ENCODE measurements at regions not wholly inside any gene's neighbourhood (a gene's known extent, or its start where the extent isn't known, plus 50 kb on each side); places are given as distances from the start of the nearest gene placed in this dataset.
"Not testable (repeated sequence)": the region's sequence is repeated elsewhere in the genome, so short reads cannot be mapped to it uniquely, and the experiment has no call there.

GRCh38 chr12:86634456-86635410 lies 378.5 kb upstream of the MGAT4C start:
- Histone ChIP-seq H3K27me3 (replicated peaks) (no peaks in the 10 kb centered on the region), H3K27ac (no peak overlapping the region), H3K9me3 (replicated peaks) (no peaks in the 10 kb centered on the region), H3K4me1 (replicated peaks) (no peaks in the 10 kb centered on the region), H3K4me3 (no peak overlapping the region), H3K36me3 (no peaks in the 10 kb centered on the region)
- no peak for DNase-seq (ENCODE audit: low read depth in 1 of 2, low spot score in 2 of 2)

DNA sequence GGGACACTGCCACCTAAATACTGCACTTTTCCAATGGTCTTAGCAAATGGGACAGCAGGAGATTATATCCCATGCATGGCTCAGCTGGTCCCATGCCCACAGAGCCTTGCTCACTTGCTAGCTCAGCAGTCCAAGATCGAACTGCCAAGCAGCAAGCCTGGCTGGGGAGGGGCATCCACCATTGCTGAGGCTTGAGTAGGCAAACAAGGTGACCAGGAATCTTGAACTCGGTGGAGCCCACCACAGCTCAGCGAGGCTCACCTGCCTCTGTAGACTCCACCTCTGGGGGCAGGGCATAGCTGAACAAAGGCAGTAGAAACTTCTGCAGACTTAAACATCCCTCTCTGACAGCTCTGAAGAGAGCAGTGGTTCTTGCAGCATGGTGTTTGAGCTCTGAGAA lies 370.8 kb upstream of the MGAT4C start:
- Histone ChIP-seq H3K4me1 (replicated peaks) (no peaks in the 10 kb centered on the region), H3K4me3 (no peak overlapping the region), H3K27ac (no peak overlapping the region), H3K27me3 (replicated peaks) (no peaks in the 10 kb centered on the region), H3K9me3 (replicated peaks) (no peaks in the 10 kb centered on the region), H3K36me3 (no peaks in the 10 kb centered on the region)
- DNase-seq (ENCODE audit: low read depth in 1 of 2, low spot score in 2 of 2): no peak

DNA sequence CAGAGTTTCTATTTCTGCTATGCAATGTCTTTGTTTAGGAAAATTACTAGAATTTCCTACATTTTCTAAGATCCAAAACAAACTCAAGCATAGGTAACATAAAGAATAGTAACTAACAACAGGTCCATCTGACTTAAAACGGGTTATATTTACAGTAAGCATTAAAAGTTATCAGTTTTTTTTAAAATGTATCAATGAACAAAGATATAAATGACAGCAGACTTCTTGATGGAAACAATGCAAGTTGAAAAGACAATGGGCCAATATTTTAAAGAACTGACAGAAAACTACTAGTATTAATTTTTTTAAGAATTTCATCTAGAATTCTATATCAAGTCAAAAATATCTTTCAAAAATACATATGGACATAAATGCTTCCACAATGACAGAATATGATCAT lies 367.1 kb upstream of the MGAT4C start:
- Histone ChIP-seq H3K27me3 (replicated peaks) (no peaks in the 10 kb centered on the region), H3K36me3 (no peaks in the 10 kb centered on the region), H3K27ac (no peak overlapping the region), H3K4me1 (replicated peaks) (no peaks in the 10 kb centered on the region), H3K4me3 (no peak overlapping the region), H3K9me3 (replicated peaks) (no peaks in the 10 kb centered on the region)
- no peak for DNase-seq (ENCODE audit: low read depth in 1 of 2, low spot score in 2 of 2)

- H3K27me3 ChIP-seq (replicated peaks): no peaks in the 10 kb centered on the region
- H3K4me1 ChIP-seq (replicated peaks): no peaks in the 10 kb centered on the region
- H3K36me3 ChIP-seq: no peaks in the 10 kb centered on the region
- no peak overlapping the region for H3K4me3 ChIP-seq
- DNase-seq (ENCODE audit: low read depth in 1 of 2, low spot score in 2 of 2): no peak
- no peaks in the 10 kb centered on the region for H3K9me3 ChIP-seq (replicated peaks)
- H3K27ac ChIP-seq: no peak overlapping the region
Measured at GRCh38 chr12:86621957-86622356, 365.8 kb upstream of the MGAT4C start.

GRCh38 chr12:86613311-86613710 lies 357.1 kb upstream of the MGAT4C start:
- no peak overlapping the region for H3K27ac ChIP-seq
- no peaks in the 10 kb centered on the region for H3K36me3 ChIP-seq
- H3K9me3 ChIP-seq (replicated peaks): no peaks in the 10 kb centered on the region
- DNase-seq (ENCODE audit: low read depth in 1 of 2, low spot score in 2 of 2): no peak
- H3K27me3 ChIP-seq (replicated peaks): no peaks in the 10 kb centered on the region
- no peak overlapping the region for H3K4me3 ChIP-seq
- no peaks in the 10 kb centered on the region for H3K4me1 ChIP-seq (replicated peaks)

DNA sequence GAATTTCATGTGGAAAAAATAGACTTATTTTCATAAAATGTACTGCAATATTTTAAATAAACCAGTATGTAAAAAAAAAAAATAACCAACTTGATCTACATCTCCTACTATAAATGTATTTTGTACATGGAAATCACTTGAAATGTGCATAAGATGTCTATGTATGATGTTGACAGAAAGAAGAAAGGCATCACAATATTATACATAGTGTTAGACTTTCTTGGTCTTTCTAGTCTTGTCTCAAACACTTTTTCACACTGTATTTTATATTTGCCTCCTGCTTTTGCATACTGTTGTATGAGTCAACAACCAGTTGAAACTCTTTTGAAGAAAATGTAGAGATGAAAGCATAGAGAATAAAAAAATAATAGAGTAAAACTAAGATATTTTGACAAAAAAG lies 352.4 kb upstream of the MGAT4C start:
- H3K27ac ChIP-seq: no peak overlapping the region
- H3K4me3 ChIP-seq: no peak overlapping the region
- no peak for DNase-seq (ENCODE audit: low read depth in 1 of 2, low spot score in 2 of 2)
- H3K4me1 ChIP-seq (replicated peaks): no peaks in the 10 kb centered on the region
- no peaks in the 10 kb centered on the region for H3K36me3 ChIP-seq
- H3K27me3 ChIP-seq (replicated peaks): no peaks in the 10 kb centered on the region
- no peaks in the 10 kb centered on the region for H3K9me3 ChIP-seq (replicated peaks)

GRCh38 chr12:86601550-86602308 lies 345.5 kb upstream of the MGAT4C start:
- Histone ChIP-seq H3K27ac (no peak overlapping the region), H3K27me3 (replicated peaks) (no peaks in the 10 kb centered on the region), H3K36me3 (no peaks in the 10 kb centered on the region), H3K4me1 (replicated peaks) (no peaks in the 10 kb centered on the region), H3K4me3 (no peak overlapping the region), H3K9me3 (replicated peaks) (no peaks in the 10 kb centered on the region; the same call in 1 of the 2 replicates)
- DNase-seq (ENCODE audit: low read depth in 1 of 2, low spot score in 2 of 2): no peak

GRCh38 chr12:86600664-86601231 lies 344.6 kb upstream of the MGAT4C start:
- Histone ChIP-seq H3K27ac (no peak overlapping the region), H3K27me3 (replicated peaks) (no peaks in the 10 kb centered on the region), H3K36me3 (no peaks in the 10 kb centered on the region), H3K4me1 (replicated peaks) (no peaks in the 10 kb centered on the region), H3K4me3 (no peak overlapping the region), H3K9me3 (replicated peaks) (no peaks in the 10 kb centered on the region; the same call in 1 of the 2 replicates)
- DNase-seq (ENCODE audit: low read depth in 1 of 2, low spot score in 2 of 2): no peak

- H3K27ac ChIP-seq: no peak overlapping the region
- H3K36me3 ChIP-seq: no peaks in the 10 kb centered on the region
- H3K9me3 ChIP-seq (replicated peaks): no peaks in the 10 kb centered on the region
- H3K27me3 ChIP-seq (replicated peaks): no peaks in the 10 kb centered on the region
- H3K4me3 ChIP-seq: no peak overlapping the region
- H3K4me1 ChIP-seq (replicated peaks): no peaks in the 10 kb centered on the region
- no peak for DNase-seq (ENCODE audit: low read depth in 1 of 2, low spot score in 2 of 2)
Measured at GRCh38 chr12:86597431-86597830, 341.2 kb upstream of the MGAT4C start.

DNA sequence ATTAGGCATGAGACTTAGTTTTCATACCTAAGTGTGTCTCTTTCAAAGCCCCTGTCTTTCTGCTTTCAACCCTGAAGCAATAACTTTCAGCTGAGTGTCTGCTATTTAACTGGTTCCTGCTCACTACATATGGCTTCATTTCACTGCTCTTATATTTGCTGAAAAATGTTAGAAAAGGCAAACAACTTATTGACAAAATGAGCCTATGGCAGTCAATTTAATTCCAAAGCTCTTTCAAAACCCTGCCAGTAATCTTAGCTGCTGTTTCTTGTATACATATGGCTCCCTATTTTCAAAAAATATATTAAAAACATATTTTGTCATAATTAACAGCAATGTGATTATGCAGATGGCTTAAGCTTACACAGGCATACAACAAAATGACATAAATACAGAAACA lies 334.1 kb upstream of the MGAT4C start:
- H3K4me3 ChIP-seq: no peak overlapping the region
- no peaks in the 10 kb centered on the region for H3K9me3 ChIP-seq (replicated peaks)
- no peaks in the 10 kb centered on the region for H3K27me3 ChIP-seq (replicated peaks)
- DNase-seq (ENCODE audit: low read depth in 1 of 2, low spot score in 2 of 2): no peak
- H3K27ac ChIP-seq: no peak overlapping the region
- no peaks in the 10 kb centered on the region for H3K36me3 ChIP-seq
- H3K4me1 ChIP-seq (replicated peaks): no peaks in the 10 kb centered on the region

GRCh38 chr12:86574143-86574542 lies 318.0 kb upstream of the MGAT4C start:
- no peak for DNase-seq (ENCODE audit: low read depth in 1 of 2, low spot score in 2 of 2)
- Histone ChIP-seq H3K9me3 (replicated peaks) (no peaks in the 10 kb centered on the region), H3K4me1 (replicated peaks) (no peaks in the 10 kb centered on the region), H3K27ac (no peak overlapping the region), H3K4me3 (no peak overlapping the region), H3K27me3 (replicated peaks) (no peaks in the 10 kb centered on the region), H3K36me3 (no peaks in the 10 kb centered on the region)

DNA sequence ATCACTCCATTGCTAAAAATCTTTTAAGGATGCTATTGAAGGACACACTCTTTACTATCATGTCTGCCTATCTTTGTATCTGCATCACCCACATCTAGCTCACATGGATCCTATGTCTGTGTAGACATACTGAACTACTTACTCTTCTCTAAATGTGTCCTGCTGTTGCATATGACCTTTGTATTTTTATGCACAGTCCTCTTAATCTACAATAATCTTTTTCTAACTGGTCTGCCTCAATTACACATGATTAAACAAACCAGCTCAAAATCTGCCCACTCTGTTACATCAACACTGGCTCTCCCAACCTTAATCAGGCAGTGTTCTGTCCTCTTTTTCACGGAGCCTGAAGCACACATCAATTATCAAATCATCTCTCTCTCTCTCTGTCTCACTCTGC lies 316.3 kb upstream of the MGAT4C start:
- Histone ChIP-seq H3K36me3 (no peaks in the 10 kb centered on the region), H3K4me1 (replicated peaks) (no peaks in the 10 kb centered on the region), H3K4me3 (no peak overlapping the region), H3K27me3 (replicated peaks) (no peaks in the 10 kb centered on the region), H3K27ac (no peak overlapping the region), H3K9me3 (replicated peaks) (no peaks in the 10 kb centered on the region; the same call in 1 of the 2 replicates)
- DNase-seq (ENCODE audit: low read depth in 1 of 2, low spot score in 2 of 2): no peak

- Histone ChIP-seq H3K9me3 (replicated peaks) (peaks cover 2% of the 10 kb centered on the region; the same call in 1 of the 2 replicates), H3K4me1 (replicated peaks) (no peaks in the 10 kb centered on the region), H3K36me3 (no peaks in the 10 kb centered on the region), H3K27ac (no peak overlapping the region), H3K4me3 (no peak overlapping the region), H3K27me3 (replicated peaks) (no peaks in the 10 kb centered on the region)
- no peak for DNase-seq (ENCODE audit: low read depth in 1 of 2, low spot score in 2 of 2)
Measured at GRCh38 chr12:86565038-86565437, 308.8 kb upstream of the MGAT4C start.

- H3K27ac ChIP-seq; DNase-seq (ENCODE audit: low read depth in 1 of 2, low spot score in 2 of 2); H3K4me3 ChIP-seq; H3K27me3 ChIP-seq (replicated peaks); H3K4me1 ChIP-seq (replicated peaks); H3K9me3 ChIP-seq (replicated peaks); H3K36me3 ChIP-seq: not testable (repeated sequence)
Measured at GRCh38 chr12:86555491-86555890, 299.3 kb upstream of the MGAT4C start.

Data from SJSA1 (cell line).